NCI-H1048 (cell line): ENCODE measurements at regions not wholly inside any gene's neighbourhood (a gene's known extent, or its start where the extent isn't known, plus 50 kb on each side); places are given as distances from the start of the nearest gene placed in this dataset.

Experiments
- DNase-seq: peaks from one replicate; lab custom pipeline; 2025; lab: John Stamatoyannopoulos, UW

DNA sequence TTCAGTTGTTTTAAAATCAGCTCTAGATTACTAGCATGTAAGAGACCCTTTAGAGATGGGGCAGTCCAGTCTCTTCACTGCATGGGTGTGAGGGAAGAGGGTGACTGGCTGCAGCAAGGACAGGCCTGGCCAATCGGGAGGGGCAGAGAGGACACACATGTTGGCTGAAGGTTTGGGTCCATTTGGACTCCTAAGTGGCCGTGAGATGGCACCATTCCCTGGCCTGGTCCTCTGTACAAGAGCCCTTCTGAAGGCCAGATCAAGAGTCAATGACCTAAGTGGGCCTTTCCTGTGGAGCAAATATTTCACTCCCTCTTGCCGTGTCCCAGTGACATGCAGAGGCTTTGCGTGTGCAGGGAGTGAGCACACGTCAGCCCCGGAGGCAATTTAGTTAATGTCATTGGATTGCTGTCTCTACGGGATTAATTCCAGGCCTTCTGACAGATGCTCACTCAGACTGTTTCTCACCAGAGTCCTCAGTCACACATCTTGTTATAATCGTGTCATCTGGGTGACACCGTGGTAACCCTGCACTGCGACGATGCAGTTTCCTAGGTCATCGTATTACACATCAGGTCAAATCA, 613.0 kb downstream of the NPHP4 start:
- DNase-seq = no peak

- no peak for DNase-seq
These were observed 615.5 kb downstream of the NPHP4 start for GRCh38 chr1:5376538-5377247.

DNA sequence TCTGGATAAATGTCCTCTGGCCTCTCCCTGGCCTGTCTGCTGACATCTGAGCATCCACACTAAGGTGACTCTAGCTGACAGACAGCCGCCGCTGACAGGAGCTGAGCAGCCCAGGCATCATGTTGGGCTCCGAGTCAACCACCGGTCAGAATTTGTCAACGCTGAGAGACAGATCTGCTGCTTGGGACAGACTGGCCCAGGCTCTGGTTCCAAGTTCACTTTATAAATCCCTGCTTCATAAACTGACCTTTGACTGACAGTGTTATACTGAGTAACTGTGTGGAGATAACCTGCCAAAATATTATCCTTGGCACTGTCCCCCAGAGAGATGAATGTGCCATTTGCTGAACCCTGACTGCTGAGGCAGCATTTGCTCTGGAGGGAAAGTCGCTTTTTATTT, 616.7 kb downstream of the NPHP4 start:
- DNase-seq = no peak

- no peak for DNase-seq
These were observed 618.0 kb downstream of the NPHP4 start for GRCh38 chr1:5374192-5374591.

DNA sequence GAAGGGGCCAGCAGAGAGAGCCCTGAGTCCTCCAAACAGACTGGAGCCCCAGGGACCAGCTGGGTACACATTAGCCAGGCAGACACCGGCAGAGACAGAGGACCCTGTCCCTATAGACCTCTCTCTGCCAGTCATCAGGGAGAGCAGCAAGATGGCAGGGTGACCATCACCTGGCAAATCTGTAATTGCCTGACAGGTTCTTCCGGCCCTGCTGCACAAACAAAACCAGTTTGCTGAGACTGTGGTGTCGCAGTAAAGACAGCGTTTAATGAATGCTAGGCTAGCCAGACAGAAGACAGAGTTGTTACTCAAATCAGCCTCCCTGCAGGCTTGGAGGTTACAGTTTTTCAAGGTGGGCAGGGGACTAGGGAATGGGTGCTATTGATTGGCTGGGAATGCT, 618.9 kb downstream of the NPHP4 start:
- DNase-seq = no peak

DNA sequence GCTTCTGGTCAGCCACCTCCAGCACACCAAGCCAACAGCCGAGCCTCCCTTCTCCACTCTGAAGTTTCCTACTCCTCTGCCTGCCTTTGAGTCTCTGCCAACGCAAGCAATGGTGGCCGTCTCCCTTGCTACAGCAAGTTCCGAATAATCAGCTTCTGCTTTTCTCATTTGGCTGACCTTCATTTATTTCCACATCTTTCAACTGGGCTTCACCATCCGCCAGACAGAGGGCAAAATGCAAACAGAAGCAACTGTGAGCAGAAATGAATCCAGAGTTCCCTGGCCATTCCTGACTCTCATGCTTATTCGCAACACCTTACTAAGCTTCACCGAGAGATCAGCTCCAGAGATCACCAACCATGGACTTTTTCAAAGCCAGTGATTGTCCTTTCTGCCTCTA, 621.0 kb downstream of the NPHP4 start:
- no peak for DNase-seq

- DNase-seq = no peak
These were observed 621.9 kb downstream of the NPHP4 start for GRCh38 chr1:5370311-5370710.

DNA sequence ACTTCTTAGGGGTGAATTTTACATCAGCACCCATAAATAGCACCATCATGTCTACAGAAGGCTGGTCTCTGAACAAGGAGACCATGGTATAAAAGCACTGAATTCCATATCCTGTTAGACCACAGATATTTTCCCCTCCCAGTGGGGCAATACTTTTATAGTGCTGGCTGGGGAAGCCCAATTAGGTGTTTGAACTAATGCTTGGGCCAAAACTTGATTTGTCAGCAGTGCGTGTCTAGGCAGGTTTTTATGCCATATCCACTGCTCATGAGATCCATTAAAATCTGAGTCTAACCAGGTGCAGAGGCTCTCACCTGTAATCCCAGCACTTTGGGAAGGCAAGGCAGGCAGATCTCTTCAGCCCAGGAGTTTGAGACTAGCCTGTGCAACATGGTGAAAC, 623.0 kb downstream of the NPHP4 start:
- no peak for DNase-seq

GRCh38 chr1:5368201-5368600, 624.0 kb downstream of the NPHP4 start:
- no peak for DNase-seq

- no peak for DNase-seq
These were observed 624.9 kb downstream of the NPHP4 start for GRCh38 chr1:5367306-5367705.

- no peak for DNase-seq
These were observed 626.5 kb downstream of the NPHP4 start for GRCh38 chr1:5365751-5366150.

- no peak for DNase-seq
These were observed 627.6 kb downstream of the NPHP4 start for GRCh38 chr1:5364591-5364990.

GRCh38 chr1:5354681-5355080, 637.5 kb downstream of the NPHP4 start:
- no peak for DNase-seq

DNA sequence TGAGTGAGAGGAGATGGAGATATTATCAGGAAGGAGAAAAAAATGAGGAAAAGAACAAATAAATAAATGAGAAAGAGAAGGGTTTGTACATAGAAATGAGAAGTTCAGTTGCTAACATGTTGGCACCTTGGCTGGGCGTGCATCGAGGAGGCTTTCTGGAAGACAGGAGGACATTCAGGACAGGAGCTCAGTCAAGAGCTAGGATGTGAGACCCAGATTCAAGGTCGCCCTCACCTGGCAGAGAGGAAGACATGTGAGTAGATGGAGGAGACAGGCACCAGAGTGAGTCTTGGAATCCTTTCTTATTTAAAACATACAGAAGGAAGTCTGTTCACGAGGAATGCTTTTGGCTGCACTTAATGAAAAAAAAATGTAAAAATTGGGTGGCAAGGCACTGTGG, 640.9 kb downstream of the NPHP4 start:
- DNase-seq = no peak

DNA sequence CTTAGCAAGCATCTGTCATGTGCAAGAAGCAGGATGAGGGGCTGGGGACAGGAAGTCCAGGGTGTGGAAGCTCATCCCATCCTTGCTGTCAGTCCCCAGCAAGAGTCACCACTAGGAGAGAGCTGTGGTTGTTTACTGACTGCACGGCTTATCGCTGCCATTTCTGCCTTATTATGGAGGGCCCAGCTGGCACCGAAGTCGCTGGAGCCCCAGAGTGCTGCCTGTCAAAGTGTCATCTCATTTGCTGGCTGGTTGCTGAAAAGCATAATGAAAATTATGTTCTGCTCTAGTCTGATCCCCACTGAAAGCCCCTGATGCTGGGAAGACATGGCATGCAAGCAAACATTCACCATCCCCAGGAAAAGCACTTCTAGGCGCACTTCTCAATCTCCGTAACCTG, 642.7 kb downstream of the NPHP4 start:
- no peak for DNase-seq

- no peak for DNase-seq
These were observed 643.3 kb downstream of the NPHP4 start for GRCh38 chr1:5348732-5349465.

- DNase-seq = no peak
These were observed 644.5 kb downstream of the NPHP4 start for GRCh38 chr1:5347726-5348125.

DNA sequence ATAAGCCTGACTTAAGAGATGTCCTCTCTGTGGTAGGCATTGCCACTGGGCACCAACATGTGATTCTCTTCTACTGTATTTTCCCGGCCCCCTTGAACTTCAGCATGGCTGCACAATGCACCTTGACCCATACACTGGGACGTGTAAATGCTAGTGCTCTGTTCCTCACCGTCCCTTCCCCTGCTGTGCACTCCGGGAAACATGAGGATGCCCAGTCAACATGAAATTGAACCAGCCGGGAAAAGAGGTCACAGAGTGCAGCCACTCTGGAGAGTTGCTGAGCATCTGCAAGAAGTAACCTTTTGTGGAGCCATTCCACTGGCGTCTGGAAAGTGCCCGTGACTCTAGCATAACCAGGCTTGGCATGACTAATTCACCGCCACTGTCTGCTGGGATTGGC, 646.7 kb downstream of the NPHP4 start:
- DNase-seq = no peak

DNA sequence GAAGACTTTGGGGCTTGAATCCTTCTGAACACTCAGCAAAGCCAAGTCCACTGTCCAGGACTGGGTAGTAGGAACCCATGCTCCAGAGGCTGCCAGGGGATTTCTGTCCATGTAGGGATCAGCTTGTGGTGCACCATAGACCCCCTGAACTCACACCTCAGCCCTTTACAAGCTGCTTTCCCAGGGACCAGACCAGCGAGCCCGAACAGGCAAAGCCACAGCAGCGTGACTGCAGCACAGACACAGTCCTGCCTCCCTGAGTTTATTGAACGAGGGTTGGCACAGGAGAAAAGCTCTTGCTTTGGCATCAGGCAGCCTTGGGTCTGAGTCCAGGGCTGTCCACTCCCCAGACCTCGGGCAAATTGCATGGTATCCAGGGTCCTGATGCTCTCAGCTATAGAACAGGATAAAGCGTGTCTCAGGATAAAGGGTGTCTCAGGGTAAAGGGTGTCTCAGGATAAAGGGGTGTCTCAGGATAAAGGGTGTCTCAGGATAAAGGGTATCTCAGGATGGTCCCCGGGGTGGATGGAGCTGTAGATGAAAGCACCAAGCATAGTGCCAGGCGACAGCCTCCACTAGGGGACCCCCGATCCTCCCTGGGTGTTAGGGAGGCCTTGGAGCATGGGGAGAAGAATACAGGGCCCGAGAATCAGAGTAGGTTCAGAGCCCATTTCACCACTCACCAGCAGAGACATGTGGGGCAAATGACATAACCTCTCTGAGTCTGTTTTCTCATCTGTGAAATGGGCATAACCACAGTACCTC, 648.8 kb downstream of the NPHP4 start:
- DNase-seq = no peak

DNA sequence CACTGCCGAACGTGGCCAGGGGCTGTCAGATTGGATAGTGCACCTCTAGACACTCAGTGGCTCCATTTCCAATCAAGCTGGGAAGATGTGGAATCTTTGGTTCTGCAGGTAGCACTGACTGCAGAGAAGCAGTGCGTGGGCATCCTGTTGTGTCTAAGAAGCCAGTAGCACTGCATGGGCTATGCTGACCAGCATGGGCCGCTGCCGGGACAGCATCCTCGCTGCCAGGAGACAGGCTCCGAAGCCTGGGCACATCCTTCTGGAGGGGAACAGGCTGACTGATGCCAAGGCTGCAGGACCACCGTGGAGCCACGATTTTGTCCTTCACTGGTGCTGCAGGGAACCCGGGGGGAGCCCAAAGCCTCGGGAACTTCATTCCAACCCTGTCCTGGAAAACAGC, 649.4 kb downstream of the NPHP4 start:
- DNase-seq = no peak

- no peak for DNase-seq
These were observed 650.1 kb downstream of the NPHP4 start for GRCh38 chr1:5342172-5342571.

- no peak for DNase-seq
These were observed 650.8 kb downstream of the NPHP4 start for GRCh38 chr1:5341471-5341870.
